Non-pigmented ciliary epithelial cell (primary cell): ENCODE measurements at regions not wholly inside any gene's neighbourhood (a gene's known extent, or its start where the extent isn't known, plus 50 kb on each side); places are given as distances from the start of the nearest gene placed in this dataset.
"Not testable (repeated sequence)": the region's sequence is repeated elsewhere in the genome, so short reads cannot be mapped to it uniquely, and the experiment has no call there.

ENCODE experiments used
- DNase-seq: peaks from one replicate; pipeline ENCODE4 v3.0.0-alpha.2; 2010; ENCODE audit warnings: low read depth

- DNase-seq: no peak
Measured at GRCh38 chr2:120498576-120499394, 152.8 kb downstream of the INHBB start.

GRCh38 chr2:120499784-120500495 lies 154.0 kb downstream of the INHBB start:
- DNase-seq: no peak

GRCh38 chr2:120501591-120501990 lies 155.7 kb downstream of the INHBB start:
- no peak for DNase-seq

- no peak for DNase-seq
Measured at GRCh38 chr2:120502357-120502756, 156.4 kb downstream of the INHBB start.

GRCh38 chr2:120502761-120503160 lies 156.8 kb downstream of the INHBB start:
- DNase-seq: no peak

GRCh38 chr2:120503206-120503792 lies 157.4 kb downstream of the INHBB start:
- DNase-seq: no peak

- no peak for DNase-seq
Measured at GRCh38 chr2:120503793-120504571, 158.0 kb downstream of the INHBB start.

- no peak for DNase-seq
Measured at GRCh38 chr2:120504936-120505705, 159.2 kb downstream of the INHBB start.

GRCh38 chr2:120508567-120509041 lies 162.7 kb downstream of the INHBB start:
- no peak for DNase-seq

GRCh38 chr2:120509213-120509815 lies 163.4 kb downstream of the INHBB start:
- no peak for DNase-seq

- DNase-seq: no peak
Measured at GRCh38 chr2:120509991-120510735, 164.2 kb downstream of the INHBB start.

GRCh38 chr2:120510751-120511395 lies 164.9 kb downstream of the INHBB start:
- DNase-seq: no peak

GRCh38 chr2:120511536-120511935 lies 165.6 kb downstream of the INHBB start:
- no peak for DNase-seq

- DNase-seq: no peak
Measured at GRCh38 chr2:120511947-120512710, 166.2 kb downstream of the INHBB start.

- no peak for DNase-seq
Measured at GRCh38 chr2:120513776-120514357, 167.9 kb downstream of the INHBB start.

GRCh38 chr2:120514521-120514920 lies 168.6 kb downstream of the INHBB start:
- no peak for DNase-seq

- DNase-seq: not testable (repeated sequence)
Measured at GRCh38 chr2:120515066-120515758, 169.3 kb downstream of the INHBB start.
